HUDEP-2 (cell line): ENCODE measurements at regions not wholly inside any gene's neighbourhood (a gene's known extent, or its start where the extent isn't known, plus 50 kb on each side); places are given as distances from the start of the nearest gene placed in this dataset.

Experiments used
- DNase-seq, 76 experiments: peaks; one replicate each; lab custom pipeline; 2025; ENCODE audit not compliant: unreplicated experiment in 76 of 76; lab: John Stamatoyannopoulos, UW

DNA sequence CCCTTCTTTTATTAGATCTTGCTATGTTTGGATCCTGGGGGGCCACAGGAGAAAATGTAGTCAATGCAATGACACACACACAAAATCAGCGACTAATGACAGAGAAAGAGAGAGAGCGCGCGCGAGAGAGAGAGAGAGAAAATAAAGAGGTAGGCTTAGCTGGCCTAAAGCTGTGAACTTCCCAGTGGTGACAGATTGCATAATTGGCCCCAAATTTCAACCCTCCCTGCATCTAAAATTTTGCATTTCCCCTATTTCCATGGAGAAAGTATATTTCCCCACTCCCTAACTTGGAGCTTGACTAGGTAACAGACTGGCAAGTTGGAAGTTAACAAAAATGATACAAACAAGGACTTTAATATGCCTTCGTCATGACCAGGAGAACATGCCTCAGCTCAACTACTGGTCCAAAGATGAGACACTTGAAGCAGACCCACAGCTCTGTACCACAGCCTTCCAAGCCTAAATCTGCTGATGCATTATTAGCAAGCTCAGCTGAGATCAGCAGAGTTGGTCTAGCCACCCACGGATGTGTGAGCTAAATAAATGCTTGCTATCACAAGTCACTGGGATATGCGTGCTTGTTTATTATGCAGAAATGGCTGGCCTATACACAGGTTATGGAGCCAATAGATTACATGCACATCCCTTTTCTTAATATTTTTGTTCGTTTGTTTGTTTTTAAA, 118.1 kb upstream of the PRDM1 start:
- no peak for DNase-seq

- DNase-seq = no peak
These were observed 119.7 kb upstream of the PRDM1 start for GRCh38 chr6:105966481-105966880.

GRCh38 chr6:105964979-105965760, 121.0 kb upstream of the PRDM1 start:
- DNase-seq = no peak

GRCh38 chr6:105954148-105954547, 132.0 kb upstream of the PRDM1 start:
- DNase-seq = no peak

DNA sequence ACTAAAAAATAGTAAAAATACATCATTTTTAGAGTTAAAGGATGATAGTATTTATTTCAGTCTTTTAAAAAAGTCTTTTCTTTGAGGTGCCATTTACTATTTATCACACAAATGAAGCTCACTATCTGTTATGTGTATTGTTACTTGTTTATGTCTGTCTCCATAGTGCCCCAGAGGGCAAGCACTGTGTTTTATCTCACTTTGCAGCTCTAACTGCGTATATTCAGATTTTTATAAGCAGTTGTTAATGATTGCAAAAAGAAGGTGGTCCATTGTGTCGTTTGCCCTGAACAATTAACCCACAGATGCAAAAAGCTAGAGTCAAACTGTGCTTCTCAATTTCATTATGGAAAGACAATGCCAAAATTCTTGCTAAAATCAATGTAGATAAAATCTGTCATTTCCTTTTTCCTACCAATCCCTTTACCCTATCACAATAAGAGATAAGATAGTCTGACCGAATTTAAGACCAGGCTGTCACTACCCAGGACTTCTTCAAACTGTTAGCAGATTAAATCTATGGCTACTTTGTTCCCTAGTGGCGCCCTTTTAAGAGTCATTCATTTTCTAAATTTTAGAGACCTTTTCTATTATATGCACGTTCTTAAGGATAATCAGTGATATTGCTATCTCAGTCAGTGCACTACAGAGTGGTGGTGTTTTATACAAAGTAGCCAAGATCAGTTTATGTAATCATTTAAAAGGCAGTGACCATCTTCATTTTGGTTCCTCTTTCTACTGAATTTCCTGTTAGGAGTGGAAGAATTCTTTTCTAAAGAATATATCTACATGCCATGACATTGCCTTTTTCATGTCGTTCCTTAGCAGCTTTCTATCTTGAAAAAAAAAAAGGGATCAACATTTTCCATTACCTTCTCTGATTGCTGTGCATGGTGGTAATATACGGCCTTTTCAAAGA, 133.1 kb upstream of the PRDM1 start:
- DNase-seq = no peak

DNA sequence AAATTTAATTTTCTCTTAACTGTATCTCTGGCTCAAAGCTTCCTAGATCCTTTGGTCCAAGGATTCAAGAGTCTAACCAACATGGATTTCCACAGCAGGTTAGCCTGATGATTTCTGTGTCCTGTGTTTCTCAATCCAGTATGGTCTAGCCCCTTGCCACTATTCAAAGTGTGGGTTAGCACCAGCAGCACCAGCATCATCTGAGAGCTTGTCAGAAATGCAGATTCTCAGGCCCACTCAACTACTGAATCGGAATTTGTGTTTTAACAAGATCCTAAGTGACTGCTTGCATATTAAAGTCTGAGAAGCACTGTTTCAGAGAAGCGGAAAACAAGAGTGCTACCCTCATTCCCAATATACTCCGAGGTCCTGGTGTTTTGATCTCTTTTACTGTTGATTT, 133.8 kb upstream of the PRDM1 start:
- DNase-seq = no peak

DNA sequence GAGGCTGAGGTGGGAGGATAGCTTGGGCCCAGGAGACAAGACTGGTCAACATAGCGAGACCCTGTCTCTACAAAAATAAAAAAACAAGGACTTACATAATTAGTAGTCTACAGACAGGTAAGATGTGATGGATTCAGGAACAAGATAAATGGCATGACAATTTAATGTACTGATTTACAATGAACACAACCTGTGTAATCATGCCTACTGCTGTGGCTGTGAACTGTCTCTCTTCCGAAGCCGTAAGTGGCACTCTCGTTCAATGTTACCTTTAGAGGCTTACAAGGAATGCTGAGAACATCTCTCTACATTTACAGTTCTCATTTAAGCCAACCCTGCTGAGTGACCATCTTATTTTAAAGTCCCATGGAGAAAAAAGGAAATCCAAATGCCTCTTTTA, 134.8 kb upstream of the PRDM1 start:
- DNase-seq = no peak

GRCh38 chr6:105949869-105950268, 136.3 kb upstream of the PRDM1 start:
- DNase-seq = no peak

GRCh38 chr6:105943514-105943913, 142.6 kb upstream of the PRDM1 start:
- DNase-seq = no peak

GRCh38 chr6:105941621-105942412, 144.3 kb upstream of the PRDM1 start:
- DNase-seq = no peak

DNA sequence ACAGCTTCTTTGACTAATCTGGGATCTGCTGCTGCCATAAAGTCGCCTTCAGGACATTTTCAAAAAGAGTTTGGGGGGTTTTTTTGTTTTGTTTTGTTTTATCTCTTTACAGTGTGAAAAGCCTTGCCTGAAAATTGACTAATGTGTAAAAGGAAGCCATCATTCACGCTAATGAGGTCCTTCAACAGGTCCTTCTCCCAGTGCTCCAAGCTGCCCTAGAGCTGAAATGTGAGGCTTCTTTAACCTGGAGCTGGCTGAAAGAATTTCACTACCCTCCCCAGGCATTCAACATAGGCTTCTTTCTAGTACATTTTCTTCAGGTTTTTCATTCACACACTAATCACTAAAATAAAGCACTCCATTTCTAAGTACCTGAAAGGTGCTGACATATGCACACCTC, 145.1 kb upstream of the PRDM1 start:
- DNase-seq = no peak

- DNase-seq = no peak
These were observed 149.2 kb upstream of the PRDM1 start for GRCh38 chr6:105936972-105937371.

- no peak for DNase-seq
These were observed 150.7 kb upstream of the PRDM1 start for GRCh38 chr6:105935416-105935815.

DNA sequence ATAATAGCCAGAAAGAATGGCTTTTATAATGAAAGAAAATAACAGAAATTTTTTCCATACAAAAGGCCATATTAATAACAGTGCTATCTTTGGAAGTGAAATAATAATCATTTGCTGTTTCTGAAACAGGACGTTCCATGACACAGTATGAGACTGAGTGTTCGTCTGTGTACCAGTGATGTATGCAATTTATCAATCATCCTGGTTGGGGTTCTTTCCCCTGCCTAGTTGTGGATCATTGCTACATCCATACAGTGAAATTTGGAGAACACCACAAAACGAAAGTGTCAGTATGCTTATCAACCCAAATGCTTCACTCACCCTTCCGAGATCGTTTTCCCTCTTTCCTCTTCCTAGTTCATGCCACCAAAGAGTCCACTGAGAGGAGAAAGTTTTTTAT, 151.4 kb upstream of the PRDM1 start:
- DNase-seq = no peak

GRCh38 chr6:105932440-105932839, 153.7 kb upstream of the PRDM1 start:
- DNase-seq = no peak

GRCh38 chr6:105929626-105930025, 156.5 kb upstream of the PRDM1 start:
- DNase-seq = no peak

- DNase-seq = no peak
These were observed 159.8 kb upstream of the PRDM1 start for GRCh38 chr6:105926318-105926717.

DNA sequence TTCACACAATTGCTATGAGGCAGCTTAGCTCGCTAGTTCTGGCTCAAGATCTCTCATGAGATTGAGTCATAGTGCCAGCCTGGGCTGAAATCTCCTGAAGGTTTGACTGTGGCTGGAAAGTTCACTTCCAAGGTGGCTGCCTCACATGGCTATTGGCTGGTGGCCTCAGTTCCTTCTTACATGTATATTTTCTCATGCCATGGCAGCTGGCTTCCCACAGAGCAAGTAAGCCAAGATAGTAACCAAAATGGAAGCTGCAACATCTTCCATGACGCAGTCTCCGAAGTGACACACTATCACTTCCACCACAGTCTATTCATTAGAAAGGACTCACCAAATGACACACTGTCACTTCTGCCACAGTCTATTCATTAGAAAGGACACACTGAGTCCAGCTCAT, 160.4 kb upstream of the PRDM1 start:
- no peak for DNase-seq

- DNase-seq = no peak
These were observed 164.4 kb upstream of the PRDM1 start for GRCh38 chr6:105921781-105922180.

DNA sequence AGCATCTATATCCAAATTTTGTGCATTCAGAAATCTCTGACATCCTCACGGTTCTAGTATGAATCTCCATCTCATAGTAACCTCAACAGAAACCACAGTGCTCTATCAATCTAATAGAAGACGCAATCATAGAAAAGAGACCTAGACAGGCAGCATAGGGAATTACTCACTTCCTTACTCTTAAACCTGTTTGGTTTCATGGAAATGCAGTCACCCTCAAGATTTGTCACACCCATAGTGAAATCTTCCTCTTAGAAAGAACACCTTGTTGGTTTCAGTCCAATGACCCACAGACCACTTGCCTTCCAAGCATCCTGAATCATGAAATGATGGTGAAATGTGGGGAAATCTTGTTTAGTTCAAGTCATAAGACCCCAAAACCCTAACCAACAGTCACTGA, 166.1 kb upstream of the PRDM1 start:
- DNase-seq = no peak
